IgD-negative memory B cell (primary cell): ENCODE measurements at regions not wholly inside any gene's neighbourhood (a gene's known extent, or its start where the extent isn't known, plus 50 kb on each side); places are given as distances from the start of the nearest gene placed in this dataset.
"Not testable (repeated sequence)": the region's sequence is repeated elsewhere in the genome, so short reads cannot be mapped to it uniquely, and the experiment has no call there.

Experiments
- H3K27ac Mint-ChIP-seq, 3 donors: one replicate each; pipeline ENCODE4 v1.8.0; 2020 to 2022; ENCODE audit warnings: mild to moderate bottlenecking in 3 of 3, mixed read lengths in 3 of 3, moderate library complexity in 1 of 3
- H3K27me3 Mint-ChIP-seq: one replicate; pipeline ENCODE4 v1.8.0; 2021; ENCODE audit warnings: mixed read lengths
- H3K36me3 Mint-ChIP-seq: one replicate; pipeline ENCODE4 v1.8.0; 2020; ENCODE audit warnings: mild to moderate bottlenecking, mixed read lengths
- H3K4me1 Mint-ChIP-seq, 3 donors: one replicate each; pipeline ENCODE4 v1.8.0; 2020 to 2022; ENCODE audit warnings: mixed read lengths in 3 of 3, mild to moderate bottlenecking in 1 of 3
- H3K4me3 Mint-ChIP-seq, 4 donors: one replicate each; pipeline ENCODE4 v1.8.0; 2020 to 2022; ENCODE audit warnings: mild to moderate bottlenecking in 4 of 4, mixed read lengths in 4 of 4, moderate library complexity in 3 of 4
- H3K9me3 Mint-ChIP-seq, 3 donors: one replicate each; pipeline ENCODE4 v1.8.0; 2020 to 2021; ENCODE audit warnings: mixed read lengths in 3 of 3, mild to moderate bottlenecking in 1 of 3

DNA sequence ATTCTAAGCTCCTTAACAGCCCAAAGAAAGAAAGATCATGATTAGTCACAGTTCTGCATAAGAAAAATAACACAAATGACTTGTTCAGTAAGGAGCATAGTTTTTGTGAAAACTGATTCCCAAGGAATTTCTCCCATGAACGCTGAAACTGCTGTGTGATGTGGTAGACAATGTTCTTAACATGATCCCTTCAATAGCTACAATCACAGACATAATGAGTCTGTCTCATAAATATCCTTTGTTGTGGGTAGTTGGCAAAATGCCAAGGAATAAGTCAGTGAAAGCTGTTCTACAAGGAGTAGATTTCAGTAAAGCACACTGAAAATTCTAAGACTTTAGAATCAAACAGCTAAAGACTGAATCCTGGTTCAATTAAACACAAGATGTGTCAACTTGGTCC is 404.8 kb downstream of the HLX start:
- no peak overlapping the region for H3K27ac Mint-ChIP-seq
- H3K27me3 Mint-ChIP-seq: peaks cover 5% of the 10 kb centered on the region
- no peak overlapping the region for H3K4me3 Mint-ChIP-seq
- H3K9me3 Mint-ChIP-seq: peaks cover 0 to 4% (median 0%) of the 10 kb centered on the region in 3 donors
- no peaks in the 10 kb centered on the region for H3K4me1 Mint-ChIP-seq
- peaks cover 4% of the 10 kb centered on the region for H3K36me3 Mint-ChIP-seq

DNA sequence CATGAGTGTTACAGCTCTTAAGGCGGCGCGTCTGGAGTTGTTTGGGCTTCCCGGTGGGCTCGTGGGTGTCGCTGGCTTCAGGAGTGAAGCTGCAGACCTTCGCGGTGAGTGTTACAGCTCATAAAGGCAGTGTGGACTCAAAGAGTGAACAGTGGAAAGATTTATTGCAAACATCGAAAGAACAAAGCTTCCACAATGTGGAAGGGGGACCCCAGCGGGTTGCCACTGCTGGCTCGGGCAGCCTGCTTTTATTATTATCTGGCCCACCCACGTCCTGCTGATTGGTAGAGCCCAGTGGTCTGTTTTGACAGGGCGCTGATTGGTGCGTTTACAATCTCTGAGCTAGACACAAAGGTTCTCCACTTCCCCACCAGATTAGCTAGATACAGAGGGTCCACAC is 405.7 kb downstream of the HLX start:
- H3K27ac Mint-ChIP-seq, H3K4me1 Mint-ChIP-seq, H3K36me3 Mint-ChIP-seq, H3K9me3 Mint-ChIP-seq, H3K27me3 Mint-ChIP-seq: not testable (repeated sequence)
- peak overlapping the region in 1 of 4 donors; percentile 74 for H3K4me3 Mint-ChIP-seq

DNA sequence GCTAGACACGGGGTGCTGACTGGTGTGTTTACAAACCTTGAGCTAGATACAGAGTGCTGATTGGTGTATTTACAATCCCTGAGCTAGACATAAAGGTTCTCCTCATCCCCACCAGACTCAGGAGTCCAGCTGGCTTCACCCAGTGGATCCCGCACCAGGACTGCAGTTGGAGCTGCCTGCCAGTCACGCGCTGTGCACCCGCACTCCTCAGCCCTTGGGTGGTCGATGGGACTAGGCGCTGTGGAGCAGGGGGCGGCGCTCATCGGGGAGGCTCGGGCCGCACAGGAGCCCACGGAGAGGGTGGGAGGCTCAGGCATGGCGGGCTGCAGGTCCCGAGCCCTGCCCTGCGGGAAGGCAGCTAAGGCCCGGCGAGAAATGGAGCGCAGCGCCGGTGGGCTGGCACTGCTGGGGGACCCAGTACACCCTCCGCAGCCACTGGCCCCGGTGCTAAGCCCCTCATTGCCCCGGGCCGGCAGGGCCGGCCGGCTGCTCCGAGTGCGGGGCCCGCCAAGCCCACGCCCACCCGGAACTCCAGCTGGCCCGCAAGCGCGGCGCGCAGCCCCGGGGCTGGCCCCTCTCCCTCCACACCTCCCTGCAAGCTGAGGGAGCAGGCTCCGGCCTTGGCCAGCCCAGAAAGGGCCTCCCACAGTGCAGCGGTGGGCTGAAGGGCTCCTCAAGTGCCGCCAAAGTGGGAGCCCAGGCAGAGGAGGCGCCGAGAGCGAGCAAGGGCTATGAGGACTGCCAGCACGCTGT is 406.4 kb downstream of the HLX start:
- not testable (repeated sequence) for H3K4me3 Mint-ChIP-seq, H3K36me3 Mint-ChIP-seq, H3K4me1 Mint-ChIP-seq, H3K27ac Mint-ChIP-seq, H3K27me3 Mint-ChIP-seq, H3K9me3 Mint-ChIP-seq

DNA sequence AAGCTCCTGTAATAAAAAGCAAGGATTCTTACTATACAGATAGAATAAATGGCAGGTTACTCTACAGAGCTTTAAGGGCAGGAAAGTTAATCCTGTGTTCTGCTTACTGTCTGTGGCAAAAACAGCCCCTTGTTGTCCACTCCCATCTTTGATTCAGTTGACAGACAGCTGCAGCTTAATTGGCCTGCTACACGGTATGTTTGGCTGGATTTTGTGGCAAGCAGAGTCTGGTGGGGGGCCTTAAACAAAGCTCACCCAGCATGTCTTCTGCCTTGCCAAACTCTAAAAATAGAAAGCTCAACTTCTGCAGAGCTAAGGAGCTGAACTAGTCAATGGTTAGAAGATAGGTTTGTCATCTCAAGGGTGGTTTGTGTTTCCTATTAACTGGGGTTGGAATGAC is 407.2 kb downstream of the HLX start:
- Mint-ChIP-seq H3K4me1 (peaks cover 0 to 3% (median 0%) of the 10 kb centered on the region in 3 donors), H3K9me3 (peaks cover 0 to 2% (median 0%) of the 10 kb centered on the region in 3 donors), H3K4me3 (no peak overlapping the region), H3K36me3 (peaks cover 4% of the 10 kb centered on the region), H3K27ac (no peak overlapping the region), H3K27me3 (peaks cover 5% of the 10 kb centered on the region)

- H3K4me1 Mint-ChIP-seq: peaks cover 0 to 3% (median 0%) of the 10 kb centered on the region in 3 donors
- H3K27me3 Mint-ChIP-seq: no peaks in the 10 kb centered on the region
- H3K36me3 Mint-ChIP-seq: peaks cover 2% of the 10 kb centered on the region
- peaks cover 0 to 2% (median 0%) of the 10 kb centered on the region in 3 donors for H3K9me3 Mint-ChIP-seq
- H3K27ac Mint-ChIP-seq: no peak overlapping the region
- no peak overlapping the region for H3K4me3 Mint-ChIP-seq
Measured at GRCh38 chr1:221289103-221289502, 409.9 kb downstream of the HLX start.

DNA sequence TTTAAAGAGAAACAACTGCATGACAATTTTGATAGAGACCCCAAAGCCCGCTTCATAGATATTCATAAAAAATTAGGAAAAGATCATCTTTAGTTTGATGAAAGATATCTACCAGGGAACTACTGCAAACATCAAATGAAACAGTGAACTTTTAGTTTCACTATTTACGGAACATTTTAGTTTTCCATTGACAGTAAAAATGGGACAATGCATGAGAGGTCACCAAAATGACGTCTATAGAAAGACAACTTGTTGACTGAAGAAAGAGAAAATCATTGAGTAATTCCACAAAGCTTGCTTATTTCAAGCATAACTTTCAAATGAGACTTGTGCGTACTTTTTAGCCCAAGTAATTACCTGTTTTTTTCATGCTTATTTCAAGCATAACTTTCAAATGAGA is 411.4 kb downstream of the HLX start:
- peaks cover 0 to 3% (median 0%) of the 10 kb centered on the region in 3 donors for H3K4me1 Mint-ChIP-seq
- no peak overlapping the region for H3K4me3 Mint-ChIP-seq
- no peaks in the 10 kb centered on the region for H3K27me3 Mint-ChIP-seq
- peaks cover 0 to 2% (median 0%) of the 10 kb centered on the region in 3 donors for H3K9me3 Mint-ChIP-seq
- H3K36me3 Mint-ChIP-seq: peaks cover 2% of the 10 kb centered on the region
- no peak overlapping the region for H3K27ac Mint-ChIP-seq

- H3K4me3 Mint-ChIP-seq: no peak overlapping the region
Measured at GRCh38 chr1:221291113-221291512, 411.9 kb downstream of the HLX start.

DNA sequence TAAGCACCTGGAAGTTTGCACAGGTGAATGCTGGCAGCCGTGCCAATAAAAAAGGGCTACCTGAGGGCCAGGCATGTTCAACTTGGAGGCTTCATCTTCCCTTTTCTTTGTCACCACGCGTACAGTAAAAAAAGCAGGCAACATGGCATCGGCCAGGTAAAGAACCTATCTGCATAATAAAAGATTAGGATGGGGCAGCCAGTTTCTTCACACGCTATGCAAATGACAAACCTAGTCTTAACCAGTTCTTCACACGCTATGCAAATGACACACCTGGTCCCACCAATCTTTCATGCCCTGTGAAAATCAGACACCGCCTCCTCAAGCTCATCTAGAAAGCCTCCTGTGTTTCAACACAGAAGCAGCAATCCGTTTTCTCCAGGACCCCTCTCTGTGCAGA is 413.4 kb downstream of the HLX start:
- peaks cover 0 to 3% (median 0%) of the 10 kb centered on the region in 3 donors for H3K4me1 Mint-ChIP-seq
- no peak overlapping the region for H3K27ac Mint-ChIP-seq
- no peak overlapping the region for H3K4me3 Mint-ChIP-seq
- H3K36me3 Mint-ChIP-seq: no peaks in the 10 kb centered on the region
- H3K9me3 Mint-ChIP-seq: peaks cover 0 to 2% (median 0%) of the 10 kb centered on the region in 3 donors
- no peaks in the 10 kb centered on the region for H3K27me3 Mint-ChIP-seq

More at GRCh38 chr1:221291113-221291512, 411.9 kb downstream of the HLX start:
- Mint-ChIP-seq H3K27me3 (no peaks in the 10 kb centered on the region), H3K36me3 (peaks cover 2% of the 10 kb centered on the region), H3K27ac (no peak overlapping the region), H3K4me1 (peaks cover 0 to 3% (median 0%) of the 10 kb centered on the region in 3 donors), H3K9me3 (peaks cover 0 to 2% (median 0%) of the 10 kb centered on the region in 3 donors)

DNA sequence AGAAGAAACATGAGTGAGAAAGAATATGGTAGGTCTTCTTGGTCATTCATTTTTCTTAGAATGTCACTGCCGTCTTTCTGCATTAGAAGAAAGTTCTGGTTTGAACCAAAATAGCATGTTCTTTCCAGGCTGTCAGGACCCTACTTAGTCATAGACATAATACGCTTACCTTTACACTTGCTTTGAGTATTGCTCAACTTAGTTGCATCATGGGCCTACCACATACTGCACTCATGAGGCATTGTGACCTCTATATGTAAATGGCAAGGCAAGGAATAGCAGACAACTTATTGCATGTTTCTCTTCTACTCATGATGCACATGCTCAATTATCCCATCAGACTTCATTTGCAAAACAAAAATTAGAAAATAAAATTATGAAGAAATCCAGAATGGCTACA is 415.0 kb downstream of the HLX start:
- H3K36me3 Mint-ChIP-seq: no peaks in the 10 kb centered on the region
- no peak overlapping the region for H3K4me3 Mint-ChIP-seq
- H3K27me3 Mint-ChIP-seq: no peaks in the 10 kb centered on the region
- peaks cover 0 to 3% (median 0%) of the 10 kb centered on the region in 3 donors for H3K4me1 Mint-ChIP-seq
- H3K9me3 Mint-ChIP-seq: peaks cover 0 to 2% (median 2%) of the 10 kb centered on the region in 3 donors
- no peak overlapping the region for H3K27ac Mint-ChIP-seq

- Mint-ChIP-seq H3K27me3 (peaks cover 6% of the 10 kb centered on the region), H3K4me1 (no peaks in the 10 kb centered on the region), H3K36me3 (no peaks in the 10 kb centered on the region), H3K27ac (no peak overlapping the region), H3K4me3 (no peak overlapping the region), H3K9me3 (peaks cover 0 to 2% (median 0%) of the 10 kb centered on the region in 3 donors)
Measured at GRCh38 chr1:221302357-221302756, 423.1 kb downstream of the HLX start.

DNA sequence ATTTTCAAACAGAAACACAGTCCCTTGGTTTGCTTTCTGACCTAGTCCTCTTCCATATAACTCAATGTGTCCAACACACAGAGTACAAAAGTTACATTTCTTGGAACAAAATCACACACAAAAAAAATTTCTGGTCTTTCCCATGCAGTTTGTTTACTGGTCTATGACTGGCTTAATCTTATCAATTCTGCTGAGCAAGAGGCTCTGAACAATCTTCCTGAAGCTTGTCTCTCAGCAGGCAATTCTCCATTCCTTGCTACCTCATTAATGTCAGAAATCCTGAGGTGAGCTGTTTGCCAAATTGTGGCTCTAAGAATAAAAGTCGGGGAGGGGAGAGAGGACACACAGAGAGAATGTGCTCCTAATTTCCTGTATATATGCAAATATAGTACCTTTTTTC is 423.6 kb downstream of the HLX start:
- Mint-ChIP-seq H3K27ac (no peak overlapping the region), H3K36me3 (no peaks in the 10 kb centered on the region), H3K4me1 (no peaks in the 10 kb centered on the region), H3K4me3 (no peak overlapping the region), H3K9me3 (peaks cover 0 to 2% (median 0%) of the 10 kb centered on the region in 3 donors), H3K27me3 (peaks cover 6% of the 10 kb centered on the region)

GRCh38 chr1:221303623-221304022 is 424.4 kb downstream of the HLX start:
- no peak overlapping the region for H3K27ac Mint-ChIP-seq
- no peaks in the 10 kb centered on the region for H3K36me3 Mint-ChIP-seq
- peaks cover 6% of the 10 kb centered on the region for H3K27me3 Mint-ChIP-seq
- H3K9me3 Mint-ChIP-seq: no peaks in the 10 kb centered on the region
- H3K4me3 Mint-ChIP-seq: no peak overlapping the region
- H3K4me1 Mint-ChIP-seq: no peaks in the 10 kb centered on the region

GRCh38 chr1:221306239-221306638 is 427.0 kb downstream of the HLX start:
- no peaks in the 10 kb centered on the region for H3K36me3 Mint-ChIP-seq
- peaks cover 0 to 5% (median 4%) of the 10 kb centered on the region in 3 donors for H3K9me3 Mint-ChIP-seq
- H3K4me1 Mint-ChIP-seq: no peaks in the 10 kb centered on the region
- H3K27me3 Mint-ChIP-seq: peaks cover 3% of the 10 kb centered on the region
- H3K27ac Mint-ChIP-seq: no peak overlapping the region
- H3K4me3 Mint-ChIP-seq: no peak overlapping the region

GRCh38 chr1:221308534-221309511 is 429.6 kb downstream of the HLX start:
- H3K36me3 Mint-ChIP-seq: no peaks in the 10 kb centered on the region
- no peak overlapping the region for H3K4me3 Mint-ChIP-seq
- H3K9me3 Mint-ChIP-seq: peaks cover 0 to 5% (median 4%) of the 10 kb centered on the region in 3 donors
- peaks cover 2% of the 10 kb centered on the region for H3K27me3 Mint-ChIP-seq
- H3K4me1 Mint-ChIP-seq: no peaks in the 10 kb centered on the region
- no peak overlapping the region for H3K27ac Mint-ChIP-seq

DNA sequence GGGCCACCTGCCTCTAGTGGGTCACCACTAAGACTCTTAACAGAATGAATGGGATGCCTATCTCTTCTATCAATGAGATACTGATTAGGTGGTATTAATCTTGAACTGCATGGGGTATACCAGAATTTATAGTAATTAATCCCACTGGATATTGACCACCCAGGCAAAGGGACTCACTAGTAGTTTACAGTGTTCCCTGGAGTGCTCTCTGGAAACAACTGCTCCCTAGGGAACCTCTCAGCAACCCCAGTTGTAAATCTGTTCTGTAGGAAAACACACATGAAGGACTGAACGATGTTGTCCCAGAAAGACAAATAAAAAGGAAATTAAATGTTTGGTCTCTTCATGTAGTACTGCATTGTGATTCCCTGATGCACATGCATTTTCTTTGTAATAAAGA is 430.5 kb downstream of the HLX start:
- peaks cover 0 to 5% (median 4%) of the 10 kb centered on the region in 3 donors for H3K9me3 Mint-ChIP-seq
- peaks cover 4% of the 10 kb centered on the region for H3K27me3 Mint-ChIP-seq
- no peaks in the 10 kb centered on the region for H3K4me1 Mint-ChIP-seq
- H3K36me3 Mint-ChIP-seq: no peaks in the 10 kb centered on the region
- no peak overlapping the region for H3K27ac Mint-ChIP-seq
- H3K4me3 Mint-ChIP-seq: no peak overlapping the region
